Mucosa of stomach (tissue), 1 donor: ENCODE measurements at regions not wholly inside any gene's neighbourhood (a gene's known extent, or its start where the extent isn't known, plus 50 kb on each side); places are given as distances from the start of the nearest gene placed in this dataset.

ENCODE experiments used
- H3K27me3 ChIP-seq: one replicate; pipeline ENCODE4 v1.7.0; 2013; ENCODE audit warnings: mild to moderate bottlenecking, low read length; ENCODE audit not compliant: control insufficient read depth, insufficient read depth
- H3K36me3 ChIP-seq: one replicate; pipeline ENCODE4 v1.7.0; 2013; ENCODE audit warnings: low read length; ENCODE audit not compliant: control insufficient read depth, insufficient read depth
- H3K4me1 ChIP-seq: one replicate; pipeline ENCODE4 v1.7.0; 2013; ENCODE audit warnings: mild to moderate bottlenecking, low read length; ENCODE audit not compliant: control insufficient read depth, insufficient read depth
- H3K4me3 ChIP-seq: one replicate; pipeline ENCODE4 v1.7.0; 2013; ENCODE audit warnings: low read length
- H3K9ac ChIP-seq: one replicate; pipeline ENCODE4 v1.7.0; 2013; ENCODE audit warnings: mild to moderate bottlenecking, low read length, moderate library complexity
- H3K9me3 ChIP-seq: one replicate; pipeline ENCODE4 v1.7.0; 2013; ENCODE audit warnings: mild to moderate bottlenecking, low read length, moderate library complexity; ENCODE audit not compliant: control insufficient read depth
- donor health status: Pancreatic carcinoma.

DNA sequence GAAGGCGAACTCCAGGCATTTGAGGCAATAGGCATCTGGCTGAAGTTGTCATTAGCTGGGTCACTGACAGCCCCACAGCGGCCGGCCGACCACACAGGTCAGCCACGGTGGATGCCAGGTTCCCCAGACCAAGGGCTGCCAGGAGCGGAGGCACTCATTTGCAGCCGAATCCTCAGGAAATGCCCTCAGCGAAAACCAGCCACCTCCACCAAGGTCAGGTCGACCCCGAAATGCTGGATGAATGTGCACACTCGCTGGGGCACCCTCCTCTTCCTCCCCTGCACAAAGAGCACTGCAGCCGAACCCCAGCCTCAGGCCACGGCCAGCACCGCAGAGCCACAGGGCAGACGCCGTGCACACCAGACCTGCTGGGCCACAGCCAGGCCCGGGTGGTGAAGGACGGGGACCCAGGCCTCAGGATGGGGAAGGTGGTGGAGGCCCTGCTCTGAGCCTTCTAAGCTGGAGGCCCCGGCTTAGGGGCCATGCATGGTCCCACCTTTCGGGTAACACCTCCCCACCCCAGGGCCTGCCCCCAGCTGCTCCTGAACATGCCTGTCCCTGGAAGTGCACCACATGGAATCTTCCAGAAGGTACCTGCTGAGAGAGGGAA, 206.0 kb downstream of the BRD1 start:
- Histone ChIP-seq H3K36me3 (no peaks in the 10 kb centered on the region), H3K4me3 (no peak overlapping the region), H3K4me1 (no peaks in the 10 kb centered on the region), H3K9me3 (no peaks in the 10 kb centered on the region), H3K27me3 (no peaks in the 10 kb centered on the region), H3K9ac (no peak overlapping the region)

DNA sequence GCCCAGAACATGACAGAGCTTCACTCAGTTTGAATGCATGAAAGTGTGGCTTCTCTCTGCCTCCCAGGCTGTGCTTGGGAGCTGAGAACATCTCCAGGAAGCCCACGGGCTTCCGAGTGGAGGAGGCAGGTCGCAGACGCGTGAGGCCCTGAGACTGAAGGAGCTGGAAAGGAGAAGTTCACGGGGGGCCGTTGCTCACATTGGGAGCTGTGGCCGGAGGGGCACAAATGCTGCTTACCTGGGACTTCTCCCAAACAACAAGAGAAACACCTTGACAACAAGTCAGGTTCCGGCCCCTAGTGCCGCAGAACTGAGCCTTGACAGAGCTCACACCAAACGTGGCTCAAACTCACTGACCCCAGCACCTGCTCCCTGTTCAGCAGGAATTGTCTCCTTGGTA, 207.0 kb downstream of the BRD1 start:
- Histone ChIP-seq H3K4me1 (no peaks in the 10 kb centered on the region), H3K9me3 (no peaks in the 10 kb centered on the region), H3K9ac (no peak overlapping the region), H3K27me3 (no peaks in the 10 kb centered on the region), H3K4me3 (no peak overlapping the region), H3K36me3 (no peaks in the 10 kb centered on the region)

GRCh38 chr22:49620003-49620556, 207.6 kb downstream of the BRD1 start:
- H3K36me3 ChIP-seq: no peaks in the 10 kb centered on the region
- no peaks in the 10 kb centered on the region for H3K4me1 ChIP-seq
- no peak overlapping the region for H3K9ac ChIP-seq
- H3K9me3 ChIP-seq: no peaks in the 10 kb centered on the region
- no peaks in the 10 kb centered on the region for H3K27me3 ChIP-seq
- H3K4me3 ChIP-seq: no peak overlapping the region

DNA sequence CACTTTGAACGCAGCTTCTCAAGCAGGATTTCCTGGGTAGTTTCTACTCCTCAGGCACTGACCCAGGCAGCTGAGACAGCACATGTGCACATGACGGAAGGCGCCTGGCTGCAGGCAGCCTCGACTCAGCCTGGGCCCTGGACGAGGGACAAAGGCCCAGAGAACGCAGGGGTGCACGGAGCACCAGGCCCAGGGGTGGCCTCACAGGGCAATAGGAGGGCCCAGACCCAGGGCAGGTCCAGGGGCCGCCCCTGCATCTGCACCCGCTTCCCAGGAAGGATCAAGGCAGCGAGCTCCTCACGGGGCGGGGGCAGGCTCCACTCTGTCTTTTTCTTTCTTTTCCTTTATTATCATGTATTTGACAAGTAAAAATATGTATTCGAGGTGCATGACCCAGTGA, 208.4 kb downstream of the BRD1 start:
- H3K36me3 ChIP-seq: no peaks in the 10 kb centered on the region
- H3K4me1 ChIP-seq: no peaks in the 10 kb centered on the region
- no peaks in the 10 kb centered on the region for H3K27me3 ChIP-seq
- no peak overlapping the region for H3K9ac ChIP-seq
- H3K9me3 ChIP-seq: no peaks in the 10 kb centered on the region
- no peak overlapping the region for H3K4me3 ChIP-seq

- Histone ChIP-seq H3K36me3 (no peaks in the 10 kb centered on the region), H3K9ac (no peak overlapping the region), H3K27me3 (no peaks in the 10 kb centered on the region), H3K9me3 (no peaks in the 10 kb centered on the region), H3K4me3 (no peak overlapping the region), H3K4me1 (no peaks in the 10 kb centered on the region)
Observed at GRCh38 chr22:49618677-49618953, 209.1 kb downstream of the BRD1 start.

DNA sequence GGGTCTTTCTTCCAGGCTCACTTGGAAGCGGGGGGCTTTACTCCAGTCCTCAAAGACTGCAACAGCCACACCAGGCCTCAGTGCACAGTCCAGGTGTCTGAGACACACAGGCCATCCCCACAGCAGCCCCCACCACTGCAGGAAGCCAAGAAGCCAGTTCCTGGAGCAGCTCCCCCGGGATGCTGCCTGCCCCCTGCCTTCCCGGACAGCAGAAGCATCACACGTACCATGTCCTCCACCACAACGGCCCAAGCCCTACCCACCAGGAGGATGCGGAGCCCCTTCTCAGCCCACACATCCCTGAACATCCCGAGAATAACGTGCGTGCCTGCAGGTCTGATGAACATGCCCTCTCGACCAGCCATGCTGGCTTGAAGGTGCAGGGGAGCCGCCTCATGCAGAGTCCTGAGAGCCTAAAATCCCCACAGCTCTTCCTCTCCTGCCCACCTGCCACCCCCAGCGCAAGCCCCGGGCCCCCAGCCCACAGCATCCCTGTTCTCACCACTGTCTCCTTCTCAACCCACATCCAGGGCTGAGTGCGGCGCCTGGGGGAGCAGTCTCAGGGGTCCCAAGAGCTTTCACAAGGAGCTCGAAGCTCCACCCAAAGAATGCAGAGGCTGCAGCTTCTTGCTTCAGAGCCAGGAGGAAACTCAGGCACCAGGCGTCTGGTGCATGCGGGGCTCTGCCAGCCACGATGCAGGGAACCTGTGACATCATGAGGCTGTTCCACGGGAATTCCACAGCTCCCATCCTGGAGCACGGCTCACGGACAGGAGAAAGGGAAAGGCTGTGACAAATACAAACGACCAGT, 209.6 kb downstream of the BRD1 start:
- Histone ChIP-seq H3K9me3 (no peaks in the 10 kb centered on the region), H3K36me3 (no peaks in the 10 kb centered on the region), H3K4me3 (no peak overlapping the region), H3K27me3 (no peaks in the 10 kb centered on the region), H3K4me1 (no peaks in the 10 kb centered on the region), H3K9ac (no peak overlapping the region)

GRCh38 chr22:49617264-49617663, 210.4 kb downstream of the BRD1 start:
- H3K9me3 ChIP-seq: no peaks in the 10 kb centered on the region
- H3K4me1 ChIP-seq: no peaks in the 10 kb centered on the region
- H3K9ac ChIP-seq: no peak overlapping the region
- no peaks in the 10 kb centered on the region for H3K27me3 ChIP-seq
- no peak overlapping the region for H3K4me3 ChIP-seq
- no peaks in the 10 kb centered on the region for H3K36me3 ChIP-seq

GRCh38 chr22:49616356-49617231, 211.1 kb downstream of the BRD1 start:
- Histone ChIP-seq H3K4me3 (no peak overlapping the region), H3K36me3 (no peaks in the 10 kb centered on the region), H3K9ac (no peak overlapping the region), H3K4me1 (no peaks in the 10 kb centered on the region), H3K27me3 (no peaks in the 10 kb centered on the region), H3K9me3 (no peaks in the 10 kb centered on the region)

DNA sequence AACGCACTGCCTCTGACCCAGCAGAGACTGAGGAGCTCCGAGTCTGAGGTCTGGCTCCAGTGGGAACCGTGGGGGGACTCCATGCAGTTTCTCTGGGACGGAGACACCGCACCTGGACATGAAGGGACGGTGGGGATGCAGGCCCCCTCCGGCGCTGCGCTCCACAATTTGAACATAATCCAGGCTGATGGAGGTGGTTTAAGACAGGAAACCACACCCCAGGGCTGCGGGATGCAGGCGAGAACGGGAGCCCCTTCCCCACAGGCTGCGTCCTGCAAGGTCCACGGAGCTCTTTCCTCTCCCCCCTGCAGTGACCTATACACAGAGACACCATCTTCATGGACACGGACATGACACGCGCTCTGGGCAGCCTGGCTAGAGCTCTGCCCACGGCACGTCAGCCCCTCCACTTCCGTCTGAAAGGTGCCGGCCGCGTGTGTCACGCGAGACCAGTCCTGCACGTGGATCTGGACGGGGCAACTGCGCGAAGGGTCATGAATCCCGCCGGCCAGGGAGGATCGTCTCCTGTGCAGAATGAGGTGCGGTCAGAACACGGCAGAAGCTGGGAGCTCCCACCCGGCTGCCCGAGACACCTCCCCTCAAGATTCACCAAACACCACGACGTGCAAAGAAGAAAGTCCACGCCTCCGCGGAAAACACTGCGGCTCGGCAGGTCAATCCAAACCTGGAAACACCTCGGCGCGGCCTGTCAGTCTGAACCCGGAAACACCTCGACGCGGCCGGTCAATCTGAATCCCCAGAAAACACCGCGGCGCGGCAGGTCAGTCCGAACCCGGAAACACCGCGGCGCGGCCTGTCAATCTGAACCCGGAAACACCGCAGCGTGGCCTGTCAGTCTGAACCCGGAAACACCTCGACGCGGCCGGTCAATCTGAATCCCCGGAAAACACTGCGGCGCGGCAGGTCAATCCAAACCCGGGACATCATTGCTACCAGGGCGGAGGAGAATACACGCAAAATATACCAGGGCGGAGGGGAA, 212.4 kb downstream of the BRD1 start:
- H3K9ac ChIP-seq: no peak overlapping the region
- H3K9me3 ChIP-seq: no peaks in the 10 kb centered on the region
- no peak overlapping the region for H3K4me3 ChIP-seq
- no peaks in the 10 kb centered on the region for H3K36me3 ChIP-seq
- no peaks in the 10 kb centered on the region for H3K4me1 ChIP-seq
- H3K27me3 ChIP-seq: no peaks in the 10 kb centered on the region

GRCh38 chr22:49613511-49614270, 214.0 kb downstream of the BRD1 start:
- Histone ChIP-seq H3K27me3 (no peaks in the 10 kb centered on the region), H3K4me1 (no peaks in the 10 kb centered on the region), H3K9me3 (no peaks in the 10 kb centered on the region), H3K4me3 (no peak overlapping the region), H3K9ac (no peak overlapping the region), H3K36me3 (no peaks in the 10 kb centered on the region)

DNA sequence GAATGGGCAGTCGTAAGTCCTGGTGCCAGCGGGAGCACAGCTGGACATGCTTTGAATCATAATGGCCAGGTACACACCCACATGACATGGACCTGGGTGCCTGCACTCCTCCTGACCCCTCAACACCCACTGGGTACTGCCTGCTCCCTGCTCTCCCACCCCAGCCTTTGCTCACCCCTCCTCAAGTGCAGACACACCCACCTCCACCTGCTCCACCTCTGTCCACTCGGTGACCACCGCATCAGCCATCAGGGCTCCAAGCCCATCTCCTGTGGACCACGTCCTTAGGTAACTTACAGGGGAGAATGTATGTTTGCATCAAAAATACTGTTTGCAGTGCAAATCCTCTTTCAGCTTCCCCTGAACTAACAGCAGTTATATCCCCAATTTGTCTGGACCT, 214.6 kb downstream of the BRD1 start:
- H3K4me1 ChIP-seq: no peaks in the 10 kb centered on the region
- H3K9ac ChIP-seq: no peak overlapping the region
- H3K27me3 ChIP-seq: no peaks in the 10 kb centered on the region
- no peaks in the 10 kb centered on the region for H3K36me3 ChIP-seq
- H3K9me3 ChIP-seq: no peaks in the 10 kb centered on the region
- H3K4me3 ChIP-seq: no peak overlapping the region
